HG03175 (cell line): ENCODE measurements at regions not wholly inside any gene's neighbourhood (a gene's known extent, or its start where the extent isn't known, plus 50 kb on each side); places are given as distances from the start of the nearest gene placed in this dataset.

ENCODE experiments used
- ATAC-seq: cut with Tn5 transposase; IDR thresholded peaks from one replicate; pipeline ENCODE4 v1.9.1; 2021; ENCODE audit warnings: mild to moderate bottlenecking, moderate library complexity; ENCODE audit not compliant: unreplicated experiment

- no peak for ATAC-seq
These were observed 187.9 kb upstream of the LYSMD4 start for GRCh38 chr15:99921101-99921500.

DNA sequence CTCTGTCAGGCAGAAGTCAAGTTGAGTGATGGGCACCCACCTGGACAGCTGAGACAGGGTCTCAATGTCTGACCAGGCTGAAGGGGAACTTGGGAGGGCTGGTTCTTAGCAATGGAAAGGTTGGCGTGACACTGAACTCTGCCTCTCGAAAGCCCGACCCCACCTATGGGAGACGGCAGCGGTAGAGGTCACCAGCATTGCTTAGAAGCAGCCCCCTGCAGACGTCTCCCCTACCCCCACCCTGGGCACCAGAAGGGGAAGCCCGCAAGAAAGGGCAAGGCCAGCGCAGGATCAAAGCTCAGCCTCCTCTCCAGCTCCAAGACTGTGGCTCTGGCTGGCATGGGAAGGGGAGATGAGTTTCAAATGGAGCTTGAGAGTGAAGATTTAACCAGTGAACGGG is 184.8 kb upstream of the LYSMD4 start:
- ATAC-seq: no peak

DNA sequence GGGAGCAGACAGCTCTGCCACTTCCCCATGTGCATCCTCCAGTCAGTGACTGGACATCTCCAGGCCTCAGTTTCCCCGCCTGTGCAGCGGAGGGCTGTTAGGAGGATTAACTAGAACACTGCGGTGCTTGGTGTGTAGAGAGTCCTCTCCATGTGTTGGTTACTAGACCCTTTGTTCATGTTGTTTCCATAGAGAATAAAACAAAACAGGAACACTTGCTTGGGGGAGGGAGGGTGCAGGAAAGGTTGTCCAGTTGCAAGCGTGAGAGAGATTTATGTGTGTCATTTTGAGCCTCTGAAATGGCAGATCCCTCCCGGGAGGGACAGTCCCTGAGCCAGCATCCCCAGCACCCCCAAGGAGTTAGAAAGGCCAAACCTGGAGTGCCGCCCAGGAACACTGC is 184.0 kb upstream of the LYSMD4 start:
- ATAC-seq: no peak

DNA sequence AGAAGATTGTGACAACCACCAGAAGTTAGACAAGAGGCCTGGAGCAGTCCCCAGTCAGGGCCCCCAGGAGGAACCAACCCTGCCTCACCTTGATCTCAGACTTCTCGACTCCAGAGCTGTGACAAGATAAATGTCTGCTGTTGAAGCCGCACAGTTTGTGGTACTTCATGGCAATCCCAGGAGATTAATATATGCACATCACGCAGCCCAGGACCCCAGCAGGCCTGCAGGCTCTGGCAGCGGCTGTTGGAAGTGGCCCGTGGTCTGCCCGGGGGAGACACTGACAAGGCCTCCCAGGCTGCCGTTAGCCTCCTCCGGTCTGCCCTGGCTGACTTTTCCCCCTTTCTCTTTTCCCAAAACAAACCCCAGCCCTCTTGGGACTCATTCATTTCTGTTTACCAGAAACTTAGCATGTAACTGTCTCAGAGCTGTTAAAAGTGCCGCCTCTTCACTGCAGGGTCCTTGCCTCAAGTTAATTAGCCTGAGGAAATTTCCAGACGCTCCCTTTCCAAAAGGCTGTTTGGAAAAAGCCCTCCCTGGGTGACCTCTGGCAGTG is 183.5 kb upstream of the LYSMD4 start:
- no peak for ATAC-seq

GRCh38 chr15:99914723-99915122 is 181.5 kb upstream of the LYSMD4 start:
- ATAC-seq: no peak

DNA sequence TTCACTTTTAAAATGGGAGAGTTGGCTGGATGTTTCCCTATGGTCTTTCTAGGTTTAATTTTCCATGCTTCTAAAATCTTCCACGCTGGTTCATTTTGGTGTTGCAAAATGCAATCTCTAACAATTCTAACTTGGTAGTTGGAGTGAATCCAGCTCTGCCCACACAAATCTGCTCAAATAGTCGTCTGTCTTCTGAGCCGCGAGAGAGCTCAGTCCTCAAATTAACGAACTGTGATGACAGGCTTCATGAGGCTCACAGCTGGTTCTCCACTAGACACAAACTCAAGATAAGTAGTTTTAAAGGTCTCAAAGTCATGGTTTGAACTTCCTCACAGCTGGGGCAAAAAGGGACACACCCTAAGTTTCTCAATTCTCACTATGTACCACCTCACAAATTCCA is 178.6 kb upstream of the LYSMD4 start:
- no peak for ATAC-seq

DNA sequence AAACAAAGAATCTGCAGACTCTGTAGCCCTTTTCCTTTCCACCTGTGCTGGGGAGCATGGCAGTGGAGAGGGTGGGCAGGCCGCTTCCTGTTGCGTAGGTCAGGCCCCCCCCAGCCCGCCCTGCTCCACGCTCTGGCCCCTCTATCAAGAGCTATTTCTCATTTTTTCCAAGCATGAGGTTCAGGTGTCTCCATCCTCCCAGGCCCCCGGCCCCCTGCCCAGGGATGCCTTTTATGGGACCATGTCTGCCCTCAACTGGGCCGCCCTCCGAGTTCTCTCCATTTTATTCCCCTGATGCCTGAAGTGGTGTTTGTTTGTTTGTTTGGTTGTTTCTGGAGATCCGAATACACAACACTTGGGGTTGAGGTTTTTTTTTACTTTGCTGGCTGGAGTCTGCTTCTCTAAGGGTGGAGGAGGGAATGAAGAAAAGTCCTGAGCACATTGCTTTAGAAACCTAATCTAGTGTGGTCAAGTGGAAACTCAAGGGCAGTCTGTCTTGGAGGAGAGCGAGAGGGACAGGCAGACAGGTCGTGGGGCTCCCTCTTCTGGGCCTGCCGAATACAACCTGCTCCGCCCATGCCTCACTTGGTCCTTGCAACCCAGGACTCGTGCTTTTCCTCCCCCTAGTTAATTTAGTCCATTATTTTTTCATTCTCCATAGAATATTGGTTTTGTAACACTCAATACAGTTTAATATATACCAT is 176.5 kb upstream of the LYSMD4 start:
- ATAC-seq: no peak

GRCh38 chr15:99907698-99908097 is 174.5 kb upstream of the LYSMD4 start:
- ATAC-seq: no peak

GRCh38 chr15:99906793-99907192 is 173.6 kb upstream of the LYSMD4 start:
- ATAC-seq: no peak

GRCh38 chr15:99906311-99906710 is 173.1 kb upstream of the LYSMD4 start:
- no peak for ATAC-seq

- ATAC-seq: no peak
These were observed 169.2 kb upstream of the LYSMD4 start for GRCh38 chr15:99902248-99902928.

DNA sequence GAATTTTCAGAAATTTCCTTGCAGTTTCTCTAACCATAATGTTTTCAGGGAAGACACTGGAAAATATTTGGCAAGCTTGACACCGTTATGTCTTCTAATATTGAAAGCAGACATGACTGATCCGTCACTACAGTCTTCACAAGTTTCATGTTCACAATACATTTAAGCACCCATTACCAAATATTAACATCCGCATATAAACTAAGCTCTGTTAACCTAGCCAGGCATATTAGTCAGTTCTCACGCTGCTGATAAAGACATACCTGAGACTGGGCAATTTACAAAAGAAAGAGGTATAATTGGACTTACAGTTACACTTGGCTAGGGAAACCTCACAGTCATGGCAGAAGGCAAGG is 162.7 kb upstream of the LYSMD4 start:
- no peak for ATAC-seq

GRCh38 chr15:99895189-99895955 is 162.1 kb upstream of the LYSMD4 start:
- no peak for ATAC-seq

DNA sequence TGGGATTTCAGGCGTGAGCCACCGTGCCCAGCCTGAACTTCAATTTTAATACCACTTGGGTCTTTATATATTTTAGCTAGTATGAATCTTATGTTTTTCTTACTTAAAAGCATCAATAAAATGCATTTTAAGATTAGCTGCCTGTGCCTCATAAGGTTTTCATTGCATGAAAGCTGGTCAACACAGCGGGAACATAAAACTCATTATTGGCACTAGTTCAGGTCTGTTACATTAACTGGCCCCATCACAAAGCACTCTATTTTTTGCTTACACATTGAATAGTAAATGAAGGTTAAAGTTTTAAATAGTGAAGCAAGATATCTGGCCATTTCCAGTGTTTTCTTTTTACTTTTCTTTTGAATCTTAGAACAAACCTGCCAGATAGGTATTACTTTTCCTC is 145.6 kb upstream of the LYSMD4 start:
- ATAC-seq: no peak

DNA sequence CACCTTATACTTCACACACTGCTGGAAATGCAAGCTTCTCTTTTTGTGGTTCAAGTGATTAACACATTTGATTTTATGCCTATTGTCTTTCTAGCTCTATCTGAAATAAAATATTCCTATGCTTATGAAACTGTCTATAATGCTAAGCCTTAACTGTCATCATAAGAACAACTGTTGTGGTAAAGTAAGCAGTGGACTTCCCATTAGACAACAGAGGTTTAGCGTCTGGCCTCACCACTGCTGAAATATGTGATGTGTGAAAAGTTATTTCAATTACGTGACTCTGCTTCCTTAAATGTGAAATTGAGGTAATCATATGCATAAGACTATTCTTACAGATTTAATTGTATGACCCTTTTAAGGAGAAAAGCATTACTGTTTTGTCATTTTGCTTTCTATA is 140.2 kb upstream of the LYSMD4 start:
- ATAC-seq: no peak

DNA sequence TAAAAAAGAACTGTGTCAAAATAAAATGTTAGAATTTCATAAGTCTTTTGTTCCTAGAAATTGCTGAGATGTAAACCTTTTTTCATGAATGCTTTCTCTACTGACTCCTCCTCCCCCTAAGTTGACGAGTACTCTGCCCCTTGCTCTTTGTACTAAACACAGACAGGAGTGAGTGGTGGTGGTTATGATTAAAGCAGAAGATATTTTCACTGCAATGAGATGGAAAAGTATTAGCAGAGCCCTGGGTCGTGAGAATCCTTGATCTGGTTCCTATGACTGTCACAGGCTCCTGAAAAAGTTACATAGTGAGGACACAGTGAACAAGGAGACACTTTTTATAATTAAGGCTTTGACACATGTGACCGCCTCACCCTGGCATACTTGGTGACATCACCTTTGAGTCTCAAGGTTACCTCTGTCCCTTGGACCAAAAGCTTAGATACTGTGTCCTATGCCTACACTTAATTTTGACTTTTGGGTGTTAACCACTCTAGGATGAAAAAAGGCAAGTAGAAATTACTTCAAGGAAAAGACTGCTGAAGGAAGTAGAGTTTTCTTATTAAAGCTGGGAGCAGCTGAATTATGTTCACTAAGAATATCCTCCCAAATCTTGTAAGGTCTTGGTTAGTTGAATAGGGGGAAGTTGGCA is 130.4 kb upstream of the LYSMD4 start:
- no peak for ATAC-seq

- ATAC-seq: no peak
These were observed 124.6 kb upstream of the LYSMD4 start for GRCh38 chr15:99857836-99858235.

- ATAC-seq: no peak
These were observed 117.3 kb upstream of the LYSMD4 start for GRCh38 chr15:99850517-99850916.

GRCh38 chr15:99845009-99845408 is 111.8 kb upstream of the LYSMD4 start:
- ATAC-seq: no peak

DNA sequence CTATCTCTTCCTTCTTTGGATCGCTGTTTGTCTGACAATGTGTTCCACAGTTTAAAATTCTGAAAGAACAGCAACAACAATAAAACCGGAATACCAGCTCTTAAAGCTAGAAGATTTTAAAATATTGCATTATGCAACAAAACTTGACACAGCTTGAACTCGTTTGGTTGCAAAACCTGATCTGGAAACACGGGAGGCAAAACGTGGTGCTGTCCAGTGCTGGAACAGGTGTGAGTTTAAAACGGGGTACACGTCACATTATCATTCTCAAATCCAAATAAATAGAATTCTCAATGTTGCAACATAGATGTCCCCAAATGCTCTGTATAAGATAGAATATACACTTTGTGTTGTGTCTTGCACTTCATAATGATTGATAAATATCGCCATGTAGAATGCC is 110.9 kb upstream of the LYSMD4 start:
- ATAC-seq: no peak

DNA sequence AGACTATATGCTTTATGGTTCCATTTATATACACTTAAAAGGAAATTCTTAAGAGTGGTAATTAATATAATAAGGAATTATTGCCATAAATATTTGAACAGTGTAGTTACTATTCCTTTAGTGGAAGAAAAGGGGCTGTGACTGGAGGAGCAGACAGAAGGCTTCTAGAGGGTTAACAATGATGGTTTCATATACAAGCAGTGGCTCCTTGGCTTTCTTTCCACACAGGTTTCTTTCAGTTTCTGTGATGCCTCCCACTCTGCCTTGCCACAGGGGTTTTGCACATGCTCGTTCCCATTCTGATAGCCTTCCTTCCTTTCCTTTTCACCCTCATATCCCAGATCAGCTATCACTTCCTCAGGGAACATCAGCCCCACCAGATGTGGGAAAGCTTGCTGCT is 108.8 kb upstream of the LYSMD4 start:
- ATAC-seq: no peak
